ENCODE measurements at regions not wholly inside any gene's neighbourhood (a gene's known extent, or its start where the extent isn't known, plus 50 kb on each side); places are given as distances from the start of the nearest gene placed in this dataset.

- ChIA-PET POLR2A (no interaction called here), CTCF (no interaction called here)
- TF ChIP-seq ZNF302 (tag by site-specific recombination; IDR thresholded peaks at IDR 0.05; ENCODE audit: low read depth) (no peak), ZNF785 (tag by site-specific recombination; IDR thresholded peaks at IDR 0.05) (no peak), ZNF449 (tag by site-specific recombination; IDR thresholded peaks at IDR 0.05) (no peak), ZFP37 (tag by site-specific recombination; IDR thresholded peaks at IDR 0.05) (no peak), TCF7L2 (IDR thresholded peaks at IDR 0.05; ENCODE audit: borderline replicate concordance, low read depth, low read length) (no peak), ZNF239 (tag by site-specific recombination; IDR thresholded peaks at IDR 0.05) (no peak), ZBTB48 (tag by site-specific recombination; IDR thresholded peaks at IDR 0.05) (no peak), ZNF114 (tag by site-specific recombination; IDR thresholded peaks at IDR 0.05) (no peak), PRDM2 (tag by site-specific recombination; IDR thresholded peaks at IDR 0.05; ENCODE audit: borderline replicate concordance) (no peak), ZBTB10 (tag by site-specific recombination; IDR thresholded peaks at IDR 0.05) (no peak)
- no peaks in the 10 kb centered on the region for H3K9me3 ChIP-seq (ENCODE audit: control insufficient read depth, insufficient read depth, low read depth, low read length)
- H3K27ac ChIP-seq (ENCODE audit: extremely low read depth, low read depth, low read length): no peak overlapping the region
- H3K4me3 ChIP-seq (ENCODE audit: low read depth, low read length): no peak overlapping the region
- H3K4me1 ChIP-seq (ENCODE audit: control insufficient read depth, insufficient read depth, low read length): no peaks in the 10 kb centered on the region
- H3K36me3 ChIP-seq (ENCODE audit: control insufficient read depth in 2 of 2, insufficient read depth in 1 of 2, low read length in 2 of 2): no peaks in the 10 kb centered on the region
These were observed 344.0 kb upstream of the NWD2 start for GRCh38 chr4:36900446-36900987.

- TF ChIP-seq ZNF571 (tag by site-specific recombination; IDR thresholded peaks at IDR 0.05) (no peak), HOXA7 (CRISPR knock-in tag; IDR thresholded peaks at IDR 0.05; ENCODE audit: borderline replicate concordance) (no peak), ZNF266 (tag by site-specific recombination; IDR thresholded peaks at IDR 0.05; ENCODE audit: low read depth) (no peak), ZNF423 (tag by site-specific recombination; IDR thresholded peaks at IDR 0.05) (no peak), KLF16 (tag by site-specific recombination; IDR thresholded peaks at IDR 0.05) (no peak), ZNF791 (tag by site-specific recombination; IDR thresholded peaks at IDR 0.05) (no peak), ZNF654 (tag by site-specific recombination; IDR thresholded peaks at IDR 0.05; ENCODE audit: low read depth) (no peak), ZNF311 (tag by site-specific recombination; IDR thresholded peaks at IDR 0.05; ENCODE audit: borderline replicate concordance) (no peak), ZNF239 (tag by site-specific recombination; IDR thresholded peaks at IDR 0.05) (no peak), ZNF785 (tag by site-specific recombination; IDR thresholded peaks at IDR 0.05) (no peak)
- Histone ChIP-seq H3K9me3 (ENCODE audit: control insufficient read depth, insufficient read depth, low read depth, low read length) (no peaks in the 10 kb centered on the region), H3K4me1 (ENCODE audit: control insufficient read depth, insufficient read depth, low read length) (no peaks in the 10 kb centered on the region), H3K27ac (ENCODE audit: extremely low read depth, low read depth, low read length) (no peak overlapping the region), H3K4me3 (ENCODE audit: low read depth, low read length) (no peak overlapping the region), H3K36me3 (ENCODE audit: control insufficient read depth in 2 of 2, insufficient read depth in 1 of 2, low read length in 2 of 2) (no peaks in the 10 kb centered on the region)
- ChIA-PET POLR2A (no interaction called here), CTCF (no interaction called here)
These were observed 339.7 kb upstream of the NWD2 start for GRCh38 chr4:36904823-36905222.

Measured in HEK293 (cell line).